SK-N-SH treated with all-trans-retinoic acid at 6 μM for 48 hours (cell line): ENCODE measurements at regions not wholly inside any gene's neighbourhood (a gene's known extent, or its start where the extent isn't known, plus 50 kb on each side); places are given as distances from the start of the nearest gene placed in this dataset.

Experiments used
- PPARA ChIP-seq: fragments of 250-450 bp; sonication (Bioruptor Pico); IDR thresholded peaks from 2 replicates; pipeline ENCODE4 v1.5.0; 2020; ENCODE audit warnings: mild to moderate bottlenecking, borderline replicate concordance
- SNAI2 ChIP-seq: fragments of 250-450 bp; sonication (Bioruptor Pico); IDR thresholded peaks from 2 replicates; pipeline ENCODE4 v1.5.0; 2020; ENCODE audit warnings: mild to moderate bottlenecking, moderate library complexity
- TCF4 ChIP-seq: fragments of 250-450 bp; sonication (Bioruptor Pico); IDR thresholded peaks from 2 replicates; pipeline ENCODE4 v1.8.0; 2021; ENCODE audit warnings: mild to moderate bottlenecking, moderate library complexity, borderline replicate concordance
- ZFP3 ChIP-seq: fragments of 250-450 bp; sonication (Bioruptor Pico); IDR thresholded peaks from 2 replicates; pipeline ENCODE4 v1.5.0; 2020; ENCODE audit warnings: mild to moderate bottlenecking, moderate library complexity
- TF ChIP-seq, protein P1 (sequence below): fragments of 250-450 bp; sonication (Bioruptor Pico); IDR thresholded peaks from 2 replicates; pipeline ENCODE4 v1.5.1; 2020; ENCODE audit warnings: low read depth, mild to moderate bottlenecking, moderate library complexity
- TF ChIP-seq, protein P2 (sequence below): fragments of 250-450 bp; sonication (Bioruptor Pico); IDR thresholded peaks from 2 replicates; pipeline ENCODE4 v1.8.0; 2020; ENCODE audit warnings: mild to moderate bottlenecking, moderate library complexity, borderline replicate concordance

DNA sequence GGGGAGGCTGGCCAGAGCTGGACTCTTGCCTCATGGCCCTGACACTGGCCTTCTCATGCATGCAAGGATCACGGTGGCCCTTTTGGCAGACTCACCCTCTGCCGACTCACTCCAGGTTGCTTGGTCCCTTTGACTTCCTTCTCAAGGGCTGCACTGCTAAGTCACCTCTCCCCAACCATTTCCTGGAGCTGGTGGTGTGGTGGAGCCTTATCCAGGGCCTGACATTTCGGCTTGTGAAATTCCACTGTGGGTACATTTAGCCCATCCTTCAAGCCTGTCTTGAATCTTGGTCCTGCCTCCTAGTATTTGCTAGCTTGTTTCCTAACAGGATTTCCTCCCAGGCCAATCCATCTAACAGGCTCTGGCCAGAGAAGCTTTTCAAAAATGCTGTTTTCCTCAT is 52.6 kb upstream of the JUN start:
- TF ChIP-seq ZFP3 (CRISPR knock-in tag) (no peak), PPARA (no peak), TCF4 (no peak), SNAI2 (CRISPR knock-in tag) (no peak)
- TF ChIP-seq, protein P1, sequence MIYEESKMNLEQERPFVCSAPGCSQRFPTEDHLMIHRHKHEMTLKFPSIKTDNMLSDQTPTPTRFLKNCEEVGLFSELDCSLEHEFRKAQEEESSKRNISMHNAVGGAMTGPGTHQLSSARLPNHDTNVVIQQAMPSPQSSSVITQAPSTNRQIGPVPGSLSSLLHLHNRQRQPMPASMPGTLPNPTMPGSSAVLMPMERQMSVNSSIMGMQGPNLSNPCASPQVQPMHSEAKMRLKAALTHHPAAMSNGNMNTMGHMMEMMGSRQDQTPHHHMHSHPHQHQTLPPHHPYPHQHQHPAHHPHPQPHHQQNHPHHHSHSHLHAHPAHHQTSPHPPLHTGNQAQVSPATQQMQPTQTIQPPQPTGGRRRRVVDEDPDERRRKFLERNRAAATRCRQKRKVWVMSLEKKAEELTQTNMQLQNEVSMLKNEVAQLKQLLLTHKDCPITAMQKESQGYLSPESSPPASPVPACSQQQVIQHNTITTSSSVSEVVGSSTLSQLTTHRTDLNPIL (CRISPR knock-in tag), result no peak
- TF ChIP-seq, protein P2, sequence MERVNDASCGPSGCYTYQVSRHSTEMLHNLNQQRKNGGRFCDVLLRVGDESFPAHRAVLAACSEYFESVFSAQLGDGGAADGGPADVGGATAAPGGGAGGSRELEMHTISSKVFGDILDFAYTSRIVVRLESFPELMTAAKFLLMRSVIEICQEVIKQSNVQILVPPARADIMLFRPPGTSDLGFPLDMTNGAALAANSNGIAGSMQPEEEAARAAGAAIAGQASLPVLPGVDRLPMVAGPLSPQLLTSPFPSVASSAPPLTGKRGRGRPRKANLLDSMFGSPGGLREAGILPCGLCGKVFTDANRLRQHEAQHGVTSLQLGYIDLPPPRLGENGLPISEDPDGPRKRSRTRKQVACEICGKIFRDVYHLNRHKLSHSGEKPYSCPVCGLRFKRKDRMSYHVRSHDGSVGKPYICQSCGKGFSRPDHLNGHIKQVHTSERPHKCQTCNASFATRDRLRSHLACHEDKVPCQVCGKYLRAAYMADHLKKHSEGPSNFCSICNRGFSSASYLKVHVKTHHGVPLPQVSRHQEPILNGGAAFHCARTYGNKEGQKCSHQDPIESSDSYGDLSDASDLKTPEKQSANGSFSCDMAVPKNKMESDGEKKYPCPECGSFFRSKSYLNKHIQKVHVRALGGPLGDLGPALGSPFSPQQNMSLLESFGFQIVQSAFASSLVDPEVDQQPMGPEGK, result no peak
